ENCODE measurements at regions not wholly inside any gene's neighbourhood (a gene's known extent, or its start where the extent isn't known, plus 50 kb on each side); places are given as distances from the start of the nearest gene placed in this dataset.

GRCh38 chr1:37373413-37373812, 101.0 kb upstream of the ZC3H12A start:
- no peak for TF ChIP-seq CTCF (IDR thresholded peaks at IDR 0.05; ENCODE audit: extremely low read depth in 1 of 2, insufficient read depth in 1 of 2, low read depth in 1 of 2, low read length in 2 of 2)
- TF ChIP-seq POLR2A (IDR thresholded peaks at IDR 0.05; ENCODE audit: low read depth, low read length) = no peak
- TF ChIP-seq MYC (IDR thresholded peaks at IDR 0.05; ENCODE audit: low read depth, low read length) = no peak
- TF ChIP-seq POLR2AphosphoS5 (IDR thresholded peaks at IDR 0.05; ENCODE audit: insufficient read depth, low read depth, low read length) = no peak
- TF ChIP-seq EZH2 (IDR thresholded peaks at IDR 0.05; ENCODE audit: borderline replicate concordance, low read depth, low read length, severe bottlenecking) = no peak
- TF ChIP-seq JUN (IDR thresholded peaks at IDR 0.05; ENCODE audit: borderline replicate concordance, insufficient read depth, insufficient read length, low read depth) = no peak
- TF ChIP-seq FOS (IDR thresholded peaks at IDR 0.05; ENCODE audit: borderline replicate concordance, insufficient read depth, low read length) = no peak
- no peak for TF ChIP-seq MAX (IDR thresholded peaks at IDR 0.05; ENCODE audit: insufficient read depth, insufficient read length)

All from endothelial cell of umbilical vein (primary cell).